GM20000 (cell line): ENCODE measurements at regions not wholly inside any gene's neighbourhood (a gene's known extent, or its start where the extent isn't known, plus 50 kb on each side); places are given as distances from the start of the nearest gene placed in this dataset.

ENCODE experiments used
- DNase-seq: peaks from one replicate; pipeline ENCODE4 v3.0.0; 2012; ENCODE audit warnings: low spot score
- CTCF ChIP-seq: IDR thresholded peaks from 2 replicates; pipeline ENCODE4 v1.5.1; 2012; ENCODE audit warnings: mild to moderate bottlenecking, control low read depth; ENCODE audit errors: extremely low read depth, missing control alignments

- no peak for DNase-seq
- no peak for TF ChIP-seq CTCF
These were observed 1923.6 kb upstream of the PIK3C3 start for GRCh38 chr18:40031435-40031834.

- TF ChIP-seq CTCF, result no peak
- no peak for DNase-seq
These were observed 1935.1 kb upstream of the PIK3C3 start for GRCh38 chr18:40019797-40020392.

- TF ChIP-seq CTCF, result no peak
- DNase-seq, result no peak
These were observed 1936.8 kb upstream of the PIK3C3 start for GRCh38 chr18:40018266-40018665.

DNA sequence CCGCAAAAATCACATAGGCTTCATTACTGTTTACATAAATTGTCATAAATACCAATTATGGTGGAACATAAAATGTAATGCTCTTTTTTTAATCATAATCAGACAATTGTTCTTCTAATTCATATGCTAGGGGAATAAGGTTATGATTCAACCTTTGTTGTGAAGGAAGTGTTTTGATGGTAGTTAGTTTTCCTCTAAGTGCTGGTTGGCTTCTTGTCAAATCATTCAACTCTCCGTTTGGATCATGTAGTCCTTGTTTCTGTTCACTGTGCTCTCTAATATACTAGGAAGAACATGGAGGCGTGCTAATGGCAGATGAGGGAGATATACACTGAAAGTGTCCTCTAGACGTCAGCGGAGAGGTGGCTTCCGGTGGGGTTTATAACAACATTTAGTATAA lies 1938.0 kb upstream of the PIK3C3 start:
- no peak for TF ChIP-seq CTCF
- no peak for DNase-seq

GRCh38 chr18:40016405-40016804 lies 1938.6 kb upstream of the PIK3C3 start:
- no peak for TF ChIP-seq CTCF
- DNase-seq, result no peak

DNA sequence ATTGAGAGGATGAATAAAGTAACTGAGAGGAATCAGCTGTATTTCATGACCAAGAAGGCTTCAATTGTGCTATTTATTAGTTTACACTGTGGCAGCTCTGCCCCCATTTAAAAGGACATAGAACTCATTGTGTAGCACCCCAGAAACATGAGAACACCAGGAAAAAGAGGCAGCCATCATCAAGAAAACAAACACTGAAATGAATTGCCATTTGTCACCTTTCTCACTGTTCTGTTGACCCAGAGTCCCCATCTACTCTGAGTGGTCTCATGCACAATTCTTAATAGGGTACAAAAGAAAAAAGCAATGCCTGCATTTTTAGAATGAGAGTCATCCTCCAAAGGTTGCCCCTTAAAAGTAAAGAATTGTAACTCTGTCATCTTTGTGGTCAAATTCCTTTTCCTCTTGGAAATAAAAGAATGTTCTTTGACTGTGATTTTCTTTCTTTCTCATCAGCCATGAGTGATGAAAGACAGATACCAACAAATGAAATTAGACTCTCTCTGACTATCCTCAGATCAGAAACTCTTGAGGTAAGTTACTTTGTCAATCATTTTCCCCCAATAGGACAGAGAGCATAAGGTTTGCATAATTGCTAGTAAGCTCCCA lies 1941.9 kb upstream of the PIK3C3 start:
- no peak for DNase-seq
- no peak for TF ChIP-seq CTCF

DNA sequence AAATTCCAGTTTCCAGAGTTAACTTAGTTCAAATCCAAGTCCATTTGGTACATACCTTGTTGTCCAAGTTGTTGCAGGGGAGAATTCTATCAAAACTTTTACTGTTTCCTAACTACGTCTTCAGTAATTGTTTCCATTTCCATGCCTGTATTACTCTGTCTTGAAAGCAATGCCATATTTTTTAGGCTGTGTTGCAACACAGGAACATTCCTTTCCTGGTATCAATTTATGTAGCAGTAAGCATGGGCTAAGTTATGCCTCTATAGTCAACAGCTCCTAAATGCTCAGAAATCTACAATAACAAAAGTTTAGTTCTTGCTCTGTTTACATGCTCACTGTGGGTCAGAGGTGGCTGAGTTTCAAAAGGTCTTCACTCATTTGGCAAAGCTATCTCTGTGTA lies 1943.8 kb upstream of the PIK3C3 start:
- no peak for TF ChIP-seq CTCF
- DNase-seq, result no peak
